HEK293T (cell line): ENCODE measurements at regions not wholly inside any gene's neighbourhood (a gene's known extent, or its start where the extent isn't known, plus 50 kb on each side); places are given as distances from the start of the nearest gene placed in this dataset.

Experiments used
- CTCF ChIA-PET: fragments of 350-600 bp; formaldehyde crosslinking; extraction: SDS; loops from one replicate; lab custom pipeline; 2021; ENCODE audit warnings: antibody characterized with exemption, inconsistent platforms; lab: Yijun Ruan, JAX
- POLR2A ChIA-PET: fragments of 350-600 bp; formaldehyde crosslinking; extraction: SDS; loops from one replicate; lab custom pipeline; 2020; ENCODE audit warnings: antibody characterized with exemption, inconsistent platforms; lab: Yijun Ruan, JAX
- DNase-seq: peaks from one replicate; pipeline ENCODE4 v3.0.0; 2012; ENCODE audit warnings: mixed read lengths; ENCODE audit errors: extremely low spot score
- ARNT ChIP-seq: fragments of 450-650 bp; IDR thresholded peaks from 2 replicates; pipeline ENCODE4 v1.6.1; 2017; ENCODE audit warnings: mild to moderate bottlenecking
- BHLHE40 ChIP-seq: fragments of 450-650 bp; IDR thresholded peaks from 2 replicates; pipeline ENCODE4 v1.6.1; 2016; ENCODE audit warnings: mild to moderate bottlenecking, moderate library complexity, borderline replicate concordance
- CTBP1 ChIP-seq: fragments of 450-650 bp; IDR thresholded peaks from 2 replicates; pipeline ENCODE4 v1.6.1; 2016; ENCODE audit warnings: borderline replicate concordance
- ELF4 ChIP-seq: fragments of 450-650 bp; IDR thresholded peaks from 2 replicates; pipeline ENCODE4 v1.6.1; 2017; ENCODE audit warnings: antibody characterized with exemption
- FOXA1 ChIP-seq: fragments of 450-650 bp; IDR thresholded peaks from 2 replicates; pipeline ENCODE4 v1.6.1; 2016; ENCODE audit warnings: mild to moderate bottlenecking
- FOXK2 ChIP-seq: fragments of 450-650 bp; IDR thresholded peaks from 2 replicates; pipeline ENCODE4 v1.6.1; 2016; ENCODE audit warnings: mild to moderate bottlenecking
- FOXM1 ChIP-seq: fragments of 450-650 bp; IDR thresholded peaks from 2 replicates; pipeline ENCODE4 v1.6.1; 2017; ENCODE audit warnings: mild to moderate bottlenecking, borderline replicate concordance
- HDGF ChIP-seq: fragments of 450-650 bp; IDR thresholded peaks from 2 replicates; pipeline ENCODE4 v1.6.1; 2017; ENCODE audit warnings: antibody characterized with exemption, borderline replicate concordance
- L3MBTL2 ChIP-seq: fragments of 450-650 bp; conservative IDR thresholded peaks from 2 replicates; pipeline ENCODE4 v1.6.1; 2016; ENCODE audit warnings: mild to moderate bottlenecking
- LEF1 ChIP-seq: fragments of 450-650 bp; IDR thresholded peaks from 2 replicates; pipeline ENCODE4 v1.6.1; 2017; ENCODE audit warnings: mild to moderate bottlenecking, borderline replicate concordance
- NFRKB ChIP-seq: fragments of 450-650 bp; IDR thresholded peaks from 2 replicates; pipeline ENCODE4 v1.6.1; 2016; ENCODE audit warnings: mild to moderate bottlenecking, moderate library complexity
- SP1 ChIP-seq: fragments of 450-650 bp; IDR thresholded peaks from 2 replicates; pipeline ENCODE4 v1.6.1; 2017
- SUZ12 ChIP-seq: fragments of 450-650 bp; IDR thresholded peaks from 2 replicates; pipeline ENCODE4 v1.6.1; 2016; ENCODE audit warnings: mild to moderate bottlenecking
- TARDBP ChIP-seq: fragments of 450-650 bp; IDR thresholded peaks from 2 replicates; pipeline ENCODE4 v1.6.1; 2016
- ZNF384 ChIP-seq: fragments of 450-650 bp; IDR thresholded peaks from 2 replicates; pipeline ENCODE4 v1.6.1; 2016
- TF ChIP-seq, protein P1 (sequence below): fragments of 450-650 bp; IDR thresholded peaks from 2 replicates; pipeline ENCODE4 v1.6.1; 2016

DNA sequence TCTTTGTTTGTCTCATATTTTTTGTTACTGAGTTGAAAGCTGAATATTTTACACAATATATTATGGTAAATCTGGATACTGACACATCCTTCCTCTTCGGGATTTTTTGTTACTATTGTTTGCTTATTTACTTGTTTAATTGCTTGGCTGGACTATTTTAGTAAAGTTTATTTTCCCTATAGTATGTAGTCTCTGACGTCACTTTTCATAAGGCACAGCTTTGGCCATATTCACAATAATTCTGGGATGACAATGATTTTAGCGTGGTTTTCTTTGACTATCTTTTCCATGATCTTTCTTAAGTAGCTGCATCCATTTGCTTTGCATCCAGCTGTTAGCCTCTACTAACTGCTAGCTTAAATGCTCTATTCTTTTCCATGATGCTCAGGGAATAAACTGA is 552.4 kb downstream of the VGLL3 start:
- ChIA-PET POLR2A (no interaction called here), CTCF (no interaction called here)
- TF ChIP-seq, protein P1, sequence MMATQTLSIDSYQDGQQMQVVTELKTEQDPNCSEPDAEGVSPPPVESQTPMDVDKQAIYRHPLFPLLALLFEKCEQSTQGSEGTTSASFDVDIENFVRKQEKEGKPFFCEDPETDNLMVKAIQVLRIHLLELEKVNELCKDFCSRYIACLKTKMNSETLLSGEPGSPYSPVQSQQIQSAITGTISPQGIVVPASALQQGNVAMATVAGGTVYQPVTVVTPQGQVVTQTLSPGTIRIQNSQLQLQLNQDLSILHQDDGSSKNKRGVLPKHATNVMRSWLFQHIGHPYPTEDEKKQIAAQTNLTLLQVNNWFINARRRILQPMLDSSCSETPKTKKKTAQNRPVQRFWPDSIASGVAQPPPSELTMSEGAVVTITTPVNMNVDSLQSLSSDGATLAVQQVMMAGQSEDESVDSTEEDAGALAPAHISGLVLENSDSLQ: no peak
- TF ChIP-seq CTBP1 (no peak), HDGF (no peak), FOXM1 (no peak), ELF4 (no peak), FOXA1 (no peak), LEF1 (no peak), SP1 (no peak), NFRKB (no peak), TARDBP (no peak), SUZ12 (no peak), ZNF384 (no peak), FOXK2 (no peak), ARNT (no peak), L3MBTL2 (no peak), BHLHE40 (no peak)
- no peak for DNase-seq

DNA sequence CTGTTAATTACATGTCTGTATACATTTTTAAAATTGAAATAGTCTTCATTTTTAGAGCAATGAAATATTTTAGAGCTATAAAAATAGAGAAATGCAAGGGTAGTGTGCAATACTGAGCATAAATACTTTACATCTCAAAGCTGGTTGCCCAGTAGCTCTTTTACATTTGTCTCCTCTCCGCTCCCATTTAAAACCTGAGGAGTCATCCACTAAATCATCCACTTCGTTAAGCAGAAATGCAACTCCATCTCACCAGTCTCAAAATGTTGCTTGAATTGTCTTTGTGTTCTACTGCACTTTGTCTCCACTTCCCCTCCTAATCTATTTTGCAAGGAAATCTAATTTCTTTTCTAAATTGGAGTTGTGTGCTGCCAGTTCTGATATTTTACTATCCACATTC is 563.6 kb downstream of the VGLL3 start:
- no peak for DNase-seq
- POLR2A ChIA-PET: no interaction called here
- CTCF ChIA-PET: no interaction called here
- no peak for TF ChIP-seq CTBP1
- no peak for TF ChIP-seq ARNT
- no peak for TF ChIP-seq FOXA1
- TF ChIP-seq SP1: no peak
- no peak for TF ChIP-seq TARDBP
- no peak for TF ChIP-seq SUZ12
- TF ChIP-seq NFRKB: no peak
- no peak for TF ChIP-seq LEF1
- TF ChIP-seq FOXM1: no peak
- no peak for TF ChIP-seq ZNF384
- TF ChIP-seq, protein P1: no peak

DNA sequence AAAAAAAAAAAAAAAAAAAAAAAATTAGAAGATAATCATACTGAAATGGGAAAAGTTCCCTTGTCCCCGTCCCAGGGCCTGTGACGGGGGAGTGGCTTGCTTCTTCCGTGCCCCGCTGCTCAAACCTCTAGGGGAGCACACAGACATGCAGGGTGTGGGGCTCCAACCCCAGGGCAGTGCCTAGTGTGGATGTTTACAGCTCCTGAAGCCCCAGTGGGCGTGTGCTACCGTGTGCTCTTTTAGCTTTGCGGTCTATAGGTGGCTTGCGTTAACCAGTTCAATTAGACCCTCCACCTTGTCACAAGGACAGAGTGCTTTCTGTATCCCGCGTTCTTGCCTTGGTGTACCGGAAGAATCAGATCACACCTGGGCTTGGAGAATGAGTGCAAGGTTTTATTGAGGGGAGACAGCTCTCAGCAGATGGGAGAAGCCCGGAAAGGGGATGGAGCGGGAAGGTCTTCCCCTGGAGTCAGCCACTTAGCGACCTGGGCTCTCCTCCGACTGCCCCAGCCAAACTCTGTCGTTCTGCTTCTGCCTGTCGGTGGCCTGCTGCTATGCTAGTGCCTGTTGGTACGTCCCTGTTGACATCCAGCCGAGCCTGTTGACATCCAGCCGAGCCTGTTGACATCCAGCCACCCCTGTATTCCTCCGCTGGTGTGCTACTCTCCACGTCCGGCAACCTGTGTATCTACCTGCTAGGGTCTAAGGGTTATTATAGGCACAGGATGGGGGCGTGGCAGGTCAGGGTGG is 569.8 kb downstream of the VGLL3 start:
- POLR2A ChIA-PET: no interaction called here
- DNase-seq: no peak
- CTCF ChIA-PET: no interaction called here
- TF ChIP-seq FOXA1: no peak

DNA sequence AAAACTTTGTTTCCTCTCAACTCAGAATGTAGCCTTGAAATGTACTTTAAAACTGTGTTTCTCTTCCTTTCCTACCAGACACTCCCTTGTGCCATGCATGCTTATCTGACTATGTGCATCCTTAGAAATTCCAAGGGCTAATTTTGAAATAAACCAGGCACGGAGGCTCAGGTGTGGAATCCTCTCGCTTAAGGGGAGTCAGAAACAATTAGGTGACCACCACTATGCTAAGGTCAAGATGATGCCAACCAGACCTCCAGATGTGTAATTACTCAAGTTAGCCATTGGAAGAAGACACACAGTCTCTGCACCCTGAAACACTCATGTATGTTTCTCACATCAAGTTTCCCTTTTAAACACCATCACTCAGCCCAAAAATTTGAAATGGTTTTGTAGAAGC is 572.1 kb downstream of the VGLL3 start:
- DNase-seq: no peak

DNA sequence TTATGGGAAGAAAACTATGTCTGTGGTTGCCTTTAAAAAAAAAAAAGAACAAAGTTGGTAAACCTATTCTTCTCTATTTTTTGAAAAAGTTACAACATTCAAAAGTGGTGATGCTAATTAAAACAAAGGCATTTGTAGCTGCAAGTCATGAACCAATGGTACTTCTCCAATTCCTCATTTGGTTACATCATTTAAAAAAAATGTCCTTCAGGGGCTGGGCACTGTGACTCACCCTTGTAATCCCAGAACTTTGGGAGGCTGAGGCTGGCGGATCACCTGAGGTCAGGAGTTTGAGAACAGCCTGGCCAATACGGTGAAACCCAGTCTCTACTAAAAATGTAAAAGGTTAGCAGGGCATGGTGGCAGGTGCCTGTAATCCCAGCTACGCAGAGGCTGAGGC is 574.6 kb downstream of the VGLL3 start:
- ChIA-PET POLR2A (no interaction called here), CTCF (no interaction called here)
- TF ChIP-seq, protein P1: no peak
- TF ChIP-seq CTBP1: no peak
- no peak for TF ChIP-seq FOXM1
- TF ChIP-seq SP1: no peak
- TF ChIP-seq SUZ12: no peak
- no peak for TF ChIP-seq ELF4
- no peak for TF ChIP-seq ZNF384
- TF ChIP-seq ARNT: no peak
- TF ChIP-seq L3MBTL2: no peak
- no peak for TF ChIP-seq TARDBP
- no peak for TF ChIP-seq NFRKB
- TF ChIP-seq FOXA1: no peak
- no peak for TF ChIP-seq FOXK2
- no peak for TF ChIP-seq HDGF
- no peak for TF ChIP-seq BHLHE40
- TF ChIP-seq LEF1: no peak
- DNase-seq: no peak

More for the DNA sequence above, 572.1 kb downstream of the VGLL3 start:
- TF ChIP-seq HDGF (no peak), CTBP1 (no peak), TARDBP (no peak)
- ChIA-PET POLR2A (no interaction called here), CTCF (no interaction called here)

DNA sequence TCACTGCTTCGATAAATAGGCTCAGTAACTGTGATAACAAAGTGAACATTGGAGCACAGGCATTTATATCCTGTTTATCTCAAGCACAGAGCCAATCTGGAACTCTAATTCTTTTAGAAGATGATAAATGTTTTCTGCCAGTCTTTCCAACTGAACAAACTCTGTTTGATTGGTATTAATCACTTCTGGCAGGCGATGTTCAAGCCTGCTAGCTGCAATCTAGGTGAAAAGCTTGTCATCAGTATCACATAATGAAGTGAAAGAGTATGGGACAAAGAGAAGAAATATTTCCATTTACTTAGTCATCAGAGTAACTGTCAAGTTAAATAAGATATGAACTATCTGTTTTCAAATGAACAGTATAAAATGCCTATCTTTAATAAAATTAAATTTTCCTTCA is 577.3 kb downstream of the VGLL3 start:
- ChIA-PET POLR2A (no interaction called here), CTCF (no interaction called here)
- DNase-seq: no peak
- TF ChIP-seq ELF4: no peak
- TF ChIP-seq SP1: no peak
- TF ChIP-seq ARNT: no peak
- TF ChIP-seq FOXM1: no peak
- TF ChIP-seq CTBP1: no peak
- no peak for TF ChIP-seq SUZ12
- TF ChIP-seq HDGF: no peak
- no peak for TF ChIP-seq FOXA1
- no peak for TF ChIP-seq TARDBP
- no peak for TF ChIP-seq FOXK2
- TF ChIP-seq LEF1: no peak
- TF ChIP-seq L3MBTL2: no peak
- TF ChIP-seq BHLHE40: no peak
- TF ChIP-seq, protein P1: no peak
- TF ChIP-seq ZNF384: no peak
- TF ChIP-seq NFRKB: no peak
